HG02623 (cell line): ENCODE measurements at regions not wholly inside any gene's neighbourhood (a gene's known extent, or its start where the extent isn't known, plus 50 kb on each side); places are given as distances from the start of the nearest gene placed in this dataset.

Experiments
- ATAC-seq: cut with Tn5 transposase; IDR thresholded peaks from one replicate; pipeline ENCODE4 v1.9.1; 2021; ENCODE audit warnings: moderate library complexity; ENCODE audit not compliant: unreplicated experiment

GRCh38 chr2:183606718-183607085, 482.5 kb downstream of the NUP35 start:
- ATAC-seq = no peak

DNA sequence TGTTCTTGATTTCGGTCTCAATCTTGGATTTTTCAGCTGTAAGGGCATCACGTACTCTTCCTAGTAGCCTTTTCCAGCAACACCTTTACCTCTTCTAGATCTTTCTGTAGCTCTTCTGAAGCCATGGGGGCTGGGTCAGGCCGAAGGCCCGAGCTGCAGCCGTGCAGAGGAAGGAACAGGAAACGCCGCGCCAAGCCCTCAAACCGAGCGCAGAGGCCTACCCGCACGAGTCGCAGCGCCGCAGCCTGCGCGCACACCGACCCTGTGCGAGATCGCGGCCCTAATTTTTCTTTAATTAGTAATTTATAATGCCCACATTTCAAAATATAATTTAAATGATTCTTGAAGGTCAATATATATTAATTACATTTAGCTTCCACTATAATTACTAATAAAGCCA, 483.8 kb downstream of the NUP35 start:
- no peak for ATAC-seq

- no peak for ATAC-seq
These were observed 484.5 kb downstream of the NUP35 start for GRCh38 chr2:183608747-183609146.

DNA sequence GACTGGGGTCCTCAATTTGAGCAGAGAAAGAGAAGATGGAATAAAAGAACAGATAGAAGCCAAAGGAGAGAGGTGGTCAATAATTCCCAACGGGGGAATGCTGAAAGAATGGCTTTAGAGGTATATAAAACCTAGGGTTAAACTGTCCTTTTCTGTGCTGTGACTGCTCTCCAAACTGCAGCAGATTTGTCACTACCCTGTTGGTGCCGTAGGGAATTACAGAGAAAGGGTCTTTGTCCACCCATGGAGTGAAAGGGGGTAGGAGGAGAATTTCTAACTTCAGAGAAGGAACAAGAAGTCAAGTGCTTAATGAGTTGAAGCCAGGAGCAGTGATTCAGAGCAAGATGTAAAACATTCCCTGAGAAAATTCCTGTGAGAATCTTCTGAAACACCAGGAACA, 486.5 kb downstream of the NUP35 start:
- ATAC-seq = no peak

DNA sequence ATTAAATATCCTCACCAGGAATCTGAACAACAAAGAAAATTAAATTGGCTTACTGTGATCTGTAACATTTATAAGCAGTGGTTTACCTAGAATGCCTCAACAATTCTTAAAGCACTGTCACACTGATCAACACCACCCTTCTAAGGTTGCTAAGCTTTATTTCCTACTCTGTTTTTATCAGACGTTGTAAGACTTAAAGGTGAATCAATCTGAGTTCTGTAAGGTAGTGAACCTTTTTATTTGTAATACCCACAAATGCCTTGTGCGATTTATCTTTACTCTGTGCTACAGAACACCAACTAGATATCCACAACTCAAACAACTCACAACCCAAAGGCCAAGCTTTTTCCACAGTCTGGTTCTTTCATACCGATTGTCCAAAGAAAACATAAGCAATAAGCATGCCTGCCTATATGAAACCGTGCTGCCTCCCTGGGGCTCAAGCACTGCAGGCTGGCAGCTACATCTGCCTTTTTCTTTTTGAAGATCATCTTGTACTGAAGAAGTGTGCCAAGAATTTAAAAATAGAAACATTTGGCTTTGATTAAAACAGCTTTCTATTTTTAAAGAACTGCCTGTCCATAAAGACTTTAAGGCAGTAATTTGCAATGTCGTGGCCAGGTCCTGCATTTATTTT, 490.7 kb downstream of the NUP35 start:
- ATAC-seq = no peak

DNA sequence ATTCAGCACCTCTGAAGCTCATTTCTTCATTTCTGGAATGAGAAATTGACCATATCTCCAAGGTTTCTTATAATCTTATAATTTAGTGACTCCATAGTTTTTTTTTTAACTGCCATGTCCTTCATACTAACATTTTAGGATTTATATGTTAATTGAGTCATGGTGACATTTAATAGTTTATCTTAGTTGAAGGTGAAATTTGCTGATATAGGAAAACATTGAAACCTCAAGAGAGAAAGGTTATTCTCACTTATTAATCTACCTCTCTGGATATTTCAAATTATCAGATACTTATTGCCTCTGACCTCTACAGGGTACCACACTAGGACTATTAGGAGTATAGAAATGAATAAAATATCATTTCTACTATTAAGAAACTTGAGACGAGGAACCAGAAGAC, 499.0 kb downstream of the NUP35 start:
- no peak for ATAC-seq

GRCh38 chr2:183630964-183631363, 506.7 kb downstream of the NUP35 start:
- ATAC-seq = no peak

- ATAC-seq = no peak
These were observed 531.9 kb downstream of the NUP35 start for GRCh38 chr2:183656121-183656520.

DNA sequence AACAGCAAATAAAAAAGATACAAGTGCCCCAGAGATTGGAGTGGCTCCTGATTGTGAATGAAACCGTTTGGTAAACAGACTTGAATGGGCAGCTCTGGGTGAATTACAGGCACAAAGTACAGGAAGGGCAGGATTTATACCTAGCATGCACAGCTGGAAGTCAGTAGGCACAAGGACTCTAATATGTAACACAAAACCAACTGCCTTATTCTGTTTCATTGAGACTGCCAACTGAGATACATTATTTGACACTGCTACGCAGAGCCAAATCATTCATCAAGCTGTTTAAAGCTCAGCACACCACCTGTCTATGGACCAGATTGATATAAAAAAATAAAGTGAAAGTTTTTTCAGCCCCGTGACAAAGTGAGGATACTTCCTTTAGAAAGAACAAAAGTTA, 541.2 kb downstream of the NUP35 start:
- no peak for ATAC-seq

GRCh38 chr2:183666031-183666430, 541.8 kb downstream of the NUP35 start:
- no peak for ATAC-seq

DNA sequence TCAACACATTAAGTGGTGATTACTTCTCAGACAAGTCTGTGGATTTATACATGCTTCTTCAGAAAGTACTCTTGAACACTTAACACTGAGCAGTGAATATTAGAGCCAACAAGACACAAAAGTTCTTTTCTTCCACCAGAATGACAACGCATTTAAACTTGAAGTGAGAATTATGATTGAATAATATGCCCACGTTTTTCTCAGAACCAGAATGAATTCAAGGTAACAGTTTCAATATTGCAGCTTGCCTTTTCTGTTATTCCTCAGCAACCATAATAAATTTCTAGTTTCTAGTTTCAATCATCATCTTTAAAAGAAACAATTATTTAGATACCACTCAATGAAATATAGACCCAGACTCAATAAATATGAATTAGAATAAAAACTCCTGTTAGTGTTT, 547.0 kb downstream of the NUP35 start:
- no peak for ATAC-seq

DNA sequence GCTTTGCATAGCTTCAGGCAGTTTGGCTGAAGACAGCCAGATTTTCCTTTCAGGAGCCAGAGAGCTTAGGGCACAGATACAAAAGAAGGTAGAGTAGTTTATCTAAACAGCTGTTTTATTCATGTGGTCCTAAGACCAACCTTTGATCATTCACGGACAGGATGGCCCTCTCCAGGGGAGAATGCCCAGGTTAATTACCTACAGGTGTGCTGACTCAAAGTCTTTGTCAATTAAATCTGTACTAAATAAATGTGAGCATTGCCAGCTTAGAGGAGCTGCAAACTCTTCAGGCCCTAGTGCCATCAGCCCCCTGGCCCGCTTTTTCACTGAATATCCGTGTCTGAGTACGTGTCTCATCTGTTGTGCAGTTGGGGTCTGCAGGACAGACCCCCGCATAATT, 554.7 kb downstream of the NUP35 start:
- ATAC-seq = no peak

GRCh38 chr2:183680573-183680972, 556.3 kb downstream of the NUP35 start:
- no peak for ATAC-seq

- no peak for ATAC-seq
These were observed 560.4 kb downstream of the NUP35 start for GRCh38 chr2:183684686-183685085.

GRCh38 chr2:183696028-183696427, 571.8 kb downstream of the NUP35 start:
- ATAC-seq = no peak

DNA sequence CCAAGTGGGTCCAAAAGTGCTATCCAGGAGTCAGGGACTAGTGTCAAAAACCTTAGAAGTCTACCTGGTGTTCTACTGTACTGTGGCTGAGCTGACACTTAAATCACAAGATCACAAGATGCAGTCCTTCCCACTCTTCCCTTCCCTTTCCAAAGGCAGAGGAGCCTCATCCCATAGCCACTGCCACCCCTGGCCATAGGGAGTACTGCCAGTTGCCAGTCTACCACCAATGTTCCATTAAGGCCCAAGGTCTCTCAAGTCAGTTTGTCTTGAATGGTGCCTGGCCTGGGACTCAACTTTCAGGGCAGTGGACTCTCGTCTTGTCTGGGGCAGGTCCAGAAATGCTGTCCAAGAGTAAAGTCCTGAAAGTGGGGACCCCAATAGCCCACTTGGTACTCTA, 585.6 kb downstream of the NUP35 start:
- ATAC-seq = no peak

DNA sequence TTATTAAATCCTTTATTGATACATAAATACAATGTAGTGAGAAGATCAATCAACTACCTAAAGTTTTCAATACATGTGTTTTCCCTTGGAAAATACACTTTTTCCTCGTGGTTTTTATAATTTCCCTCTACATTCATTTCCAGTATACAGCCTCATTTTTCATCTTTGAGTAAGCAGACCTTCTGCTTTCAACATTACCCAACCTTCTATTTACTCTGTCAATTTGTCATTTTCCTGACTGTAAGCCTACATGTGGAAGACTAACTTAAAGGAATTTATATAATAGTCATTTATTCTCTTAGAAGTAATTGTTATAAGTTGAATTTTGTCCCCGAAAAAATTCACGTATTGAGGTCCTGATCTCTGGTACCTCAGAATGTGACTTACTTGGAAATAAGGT, 594.0 kb downstream of the NUP35 start:
- no peak for ATAC-seq

GRCh38 chr2:183723278-183723677, 599.0 kb downstream of the NUP35 start:
- ATAC-seq = no peak

- ATAC-seq = no peak
These were observed 605.1 kb downstream of the NUP35 start for GRCh38 chr2:183729380-183729779.

- no peak for ATAC-seq
These were observed 616.0 kb downstream of the NUP35 start for GRCh38 chr2:183740241-183740640.

DNA sequence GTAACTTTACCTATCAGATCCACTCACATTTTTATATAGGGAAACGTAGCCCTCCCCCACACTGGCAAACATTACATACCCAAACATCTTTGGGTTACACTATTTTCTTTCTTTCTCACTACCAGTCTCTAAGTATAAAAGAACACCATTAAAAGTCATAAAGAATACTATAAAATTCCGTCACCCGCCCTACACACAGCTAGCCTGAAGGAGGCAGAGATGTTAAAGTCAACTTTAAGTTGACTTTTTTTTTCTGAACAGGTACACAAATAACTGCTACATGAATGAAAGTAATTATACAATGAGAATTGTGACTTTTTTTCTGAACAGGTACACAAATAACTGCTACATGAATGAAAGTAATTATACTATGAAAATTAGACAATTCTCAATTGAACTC, 628.3 kb downstream of the NUP35 start:
- ATAC-seq = no peak

DNA sequence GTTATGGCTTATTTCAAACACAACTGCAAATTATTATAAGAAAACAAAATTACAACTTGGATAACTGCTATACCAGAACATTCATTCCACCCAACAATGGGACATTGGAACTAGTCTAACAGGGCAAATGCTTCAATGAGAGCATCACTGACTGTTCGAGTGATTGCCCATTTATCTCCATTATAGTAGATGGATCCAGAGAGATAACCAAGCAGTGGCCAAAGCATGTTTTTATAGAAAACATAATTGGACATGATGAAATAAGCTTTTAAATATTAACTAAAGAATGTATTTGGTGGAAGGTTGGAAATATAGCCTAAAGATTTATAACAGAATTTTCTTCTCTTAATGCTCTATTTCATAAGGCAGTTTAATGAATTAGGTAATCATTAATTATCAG, 634.8 kb downstream of the NUP35 start:
- ATAC-seq = no peak

DNA sequence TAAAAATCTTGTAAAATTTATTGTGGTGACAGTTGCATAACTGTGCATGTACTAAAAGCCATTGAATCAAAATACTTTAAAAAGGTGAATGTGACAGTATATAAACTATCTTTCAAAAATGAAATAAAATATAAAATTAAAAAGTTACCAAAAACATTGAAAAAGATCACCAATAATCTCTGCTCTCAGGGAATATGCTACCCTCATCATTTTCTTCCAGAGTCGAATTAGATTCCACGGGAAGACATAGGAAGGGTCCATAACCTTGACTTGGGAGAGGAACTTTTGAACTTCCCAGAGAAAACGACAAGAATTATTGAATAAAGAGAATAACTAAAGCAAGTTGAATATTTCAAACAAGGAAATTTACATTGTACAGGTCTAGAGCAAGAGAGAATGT, 649.5 kb downstream of the NUP35 start:
- no peak for ATAC-seq

DNA sequence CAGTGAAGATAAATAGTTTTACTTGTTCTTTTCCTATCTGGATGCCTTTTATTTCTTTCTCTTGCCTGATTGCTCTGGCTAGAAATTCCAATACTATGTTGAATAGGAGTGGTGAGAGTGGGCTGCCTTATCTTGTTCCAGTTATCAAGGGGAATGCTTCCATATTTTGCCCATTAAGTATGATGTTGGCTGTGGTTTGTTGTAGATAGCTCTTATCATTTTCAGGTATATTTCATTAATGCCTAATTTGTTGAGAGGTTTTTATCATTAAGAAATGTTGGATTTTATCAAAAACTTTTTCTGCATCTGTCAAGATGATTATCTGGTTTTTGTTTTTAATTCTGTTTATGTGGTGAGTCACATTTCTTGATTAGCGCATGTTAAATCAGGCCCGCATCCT, 655.8 kb downstream of the NUP35 start:
- ATAC-seq = no peak
